HL-60 (cell line): ENCODE measurements at regions not wholly inside any gene's neighbourhood (a gene's known extent, or its start where the extent isn't known, plus 50 kb on each side); places are given as distances from the start of the nearest gene placed in this dataset.
"Not testable (repeated sequence)": the region's sequence is repeated elsewhere in the genome, so short reads cannot be mapped to it uniquely, and the experiment has no call there.

Experiments
- GABPA ChIP-seq: IDR thresholded peaks from 2 replicates; pipeline ENCODE4 v1.6.1; 2012; ENCODE audit warnings: low read depth
- POLR2AphosphoS5 ChIP-seq: IDR thresholded peaks from 2 replicates; pipeline ENCODE4 v1.6.1; 2012; ENCODE audit warnings: low read depth
- SPI1 ChIP-seq: IDR thresholded peaks from 2 replicates; pipeline ENCODE4 v1.6.1; 2012; ENCODE audit warnings: low read depth, mild to moderate bottlenecking, borderline replicate concordance
- TF ChIP-seq, protein P1 (sequence below): IDR thresholded peaks from one replicate; pipeline ENCODE4 v1.5.1; 2011; ENCODE audit warnings: low read length, control low read depth, inconsistent platforms; ENCODE audit not compliant: insufficient read depth
- TF ChIP-seq, protein P2 (sequence below): IDR thresholded peaks from 2 replicates; pipeline ENCODE4 v1.6.1; 2012; ENCODE audit warnings: low read depth; ENCODE audit not compliant: insufficient replicate concordance

DNA sequence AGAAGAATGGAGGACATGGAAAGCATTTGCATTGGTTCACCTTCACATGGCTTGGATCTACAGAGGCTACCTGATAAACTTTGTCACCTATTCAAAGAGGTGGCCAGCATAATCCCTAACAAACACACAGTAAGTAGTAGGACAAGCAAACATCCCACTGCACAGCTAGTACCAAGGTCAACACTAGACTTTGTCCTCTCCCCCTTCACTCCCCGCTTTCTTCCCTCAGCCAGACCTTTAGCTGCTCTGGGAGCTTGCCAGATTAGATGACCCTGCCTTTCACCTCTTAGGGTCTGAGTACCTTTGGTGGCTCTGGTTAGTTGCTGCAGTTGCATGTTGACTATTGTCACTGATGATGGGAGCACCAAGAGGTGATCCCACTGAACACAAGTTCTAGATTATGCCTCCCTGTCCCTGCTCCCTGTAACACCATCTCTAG is 211.3 kb downstream of the CCDC74A start:
- TF ChIP-seq, protein P1, sequence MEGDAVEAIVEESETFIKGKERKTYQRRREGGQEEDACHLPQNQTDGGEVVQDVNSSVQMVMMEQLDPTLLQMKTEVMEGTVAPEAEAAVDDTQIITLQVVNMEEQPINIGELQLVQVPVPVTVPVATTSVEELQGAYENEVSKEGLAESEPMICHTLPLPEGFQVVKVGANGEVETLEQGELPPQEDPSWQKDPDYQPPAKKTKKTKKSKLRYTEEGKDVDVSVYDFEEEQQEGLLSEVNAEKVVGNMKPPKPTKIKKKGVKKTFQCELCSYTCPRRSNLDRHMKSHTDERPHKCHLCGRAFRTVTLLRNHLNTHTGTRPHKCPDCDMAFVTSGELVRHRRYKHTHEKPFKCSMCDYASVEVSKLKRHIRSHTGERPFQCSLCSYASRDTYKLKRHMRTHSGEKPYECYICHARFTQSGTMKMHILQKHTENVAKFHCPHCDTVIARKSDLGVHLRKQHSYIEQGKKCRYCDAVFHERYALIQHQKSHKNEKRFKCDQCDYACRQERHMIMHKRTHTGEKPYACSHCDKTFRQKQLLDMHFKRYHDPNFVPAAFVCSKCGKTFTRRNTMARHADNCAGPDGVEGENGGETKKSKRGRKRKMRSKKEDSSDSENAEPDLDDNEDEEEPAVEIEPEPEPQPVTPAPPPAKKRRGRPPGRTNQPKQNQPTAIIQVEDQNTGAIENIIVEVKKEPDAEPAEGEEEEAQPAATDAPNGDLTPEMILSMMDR: not testable (repeated sequence)
- TF ChIP-seq POLR2AphosphoS5, GABPA, SPI1: not testable (repeated sequence)
- TF ChIP-seq, protein P2, sequence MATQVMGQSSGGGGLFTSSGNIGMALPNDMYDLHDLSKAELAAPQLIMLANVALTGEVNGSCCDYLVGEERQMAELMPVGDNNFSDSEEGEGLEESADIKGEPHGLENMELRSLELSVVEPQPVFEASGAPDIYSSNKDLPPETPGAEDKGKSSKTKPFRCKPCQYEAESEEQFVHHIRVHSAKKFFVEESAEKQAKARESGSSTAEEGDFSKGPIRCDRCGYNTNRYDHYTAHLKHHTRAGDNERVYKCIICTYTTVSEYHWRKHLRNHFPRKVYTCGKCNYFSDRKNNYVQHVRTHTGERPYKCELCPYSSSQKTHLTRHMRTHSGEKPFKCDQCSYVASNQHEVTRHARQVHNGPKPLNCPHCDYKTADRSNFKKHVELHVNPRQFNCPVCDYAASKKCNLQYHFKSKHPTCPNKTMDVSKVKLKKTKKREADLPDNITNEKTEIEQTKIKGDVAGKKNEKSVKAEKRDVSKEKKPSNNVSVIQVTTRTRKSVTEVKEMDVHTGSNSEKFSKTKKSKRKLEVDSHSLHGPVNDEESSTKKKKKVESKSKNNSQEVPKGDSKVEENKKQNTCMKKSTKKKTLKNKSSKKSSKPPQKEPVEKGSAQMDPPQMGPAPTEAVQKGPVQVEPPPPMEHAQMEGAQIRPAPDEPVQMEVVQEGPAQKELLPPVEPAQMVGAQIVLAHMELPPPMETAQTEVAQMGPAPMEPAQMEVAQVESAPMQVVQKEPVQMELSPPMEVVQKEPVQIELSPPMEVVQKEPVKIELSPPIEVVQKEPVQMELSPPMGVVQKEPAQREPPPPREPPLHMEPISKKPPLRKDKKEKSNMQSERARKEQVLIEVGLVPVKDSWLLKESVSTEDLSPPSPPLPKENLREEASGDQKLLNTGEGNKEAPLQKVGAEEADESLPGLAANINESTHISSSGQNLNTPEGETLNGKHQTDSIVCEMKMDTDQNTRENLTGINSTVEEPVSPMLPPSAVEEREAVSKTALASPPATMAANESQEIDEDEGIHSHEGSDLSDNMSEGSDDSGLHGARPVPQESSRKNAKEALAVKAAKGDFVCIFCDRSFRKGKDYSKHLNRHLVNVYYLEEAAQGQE: not testable (repeated sequence)
